GM18505 (cell line): ENCODE measurements at regions not wholly inside any gene's neighbourhood (a gene's known extent, or its start where the extent isn't known, plus 50 kb on each side); places are given as distances from the start of the nearest gene placed in this dataset.
"Not testable (repeated sequence)": the region's sequence is repeated elsewhere in the genome, so short reads cannot be mapped to it uniquely, and the experiment has no call there.

Experiments
- ATAC-seq: cut with Tn5 transposase; IDR thresholded peaks from one replicate; pipeline ENCODE4 v1.9.1; 2021; ENCODE audit not compliant: unreplicated experiment
- POLR2A ChIP-seq: IDR thresholded peaks from 4 replicates; pipeline ENCODE4 v1.6.1; 2011; ENCODE audit warnings: borderline replicate concordance; ENCODE audit not compliant: insufficient read depth, insufficient read length; ENCODE audit errors: extremely low read depth

DNA sequence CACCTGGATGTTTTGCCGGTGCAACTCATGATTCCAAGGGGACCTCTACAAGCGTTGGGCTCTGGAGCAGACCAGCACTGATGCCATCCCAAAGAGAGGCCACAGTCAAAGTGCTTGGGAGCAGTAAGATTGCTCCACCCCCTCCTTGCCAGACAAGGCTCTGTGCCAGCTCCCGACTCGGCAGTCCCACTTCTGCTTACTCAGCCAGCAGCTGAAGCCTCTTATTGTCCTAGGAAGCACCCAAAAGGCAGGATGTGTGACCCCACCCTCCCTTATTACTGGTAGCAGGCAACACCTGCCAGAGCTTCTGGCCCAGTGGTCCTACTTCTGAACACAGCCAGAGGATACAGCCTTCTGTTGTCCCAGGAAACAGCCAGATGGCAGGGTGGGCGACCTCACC, 614.2 kb downstream of the TENT5A start:
- no peak for ATAC-seq
- TF ChIP-seq POLR2A, result no peak

DNA sequence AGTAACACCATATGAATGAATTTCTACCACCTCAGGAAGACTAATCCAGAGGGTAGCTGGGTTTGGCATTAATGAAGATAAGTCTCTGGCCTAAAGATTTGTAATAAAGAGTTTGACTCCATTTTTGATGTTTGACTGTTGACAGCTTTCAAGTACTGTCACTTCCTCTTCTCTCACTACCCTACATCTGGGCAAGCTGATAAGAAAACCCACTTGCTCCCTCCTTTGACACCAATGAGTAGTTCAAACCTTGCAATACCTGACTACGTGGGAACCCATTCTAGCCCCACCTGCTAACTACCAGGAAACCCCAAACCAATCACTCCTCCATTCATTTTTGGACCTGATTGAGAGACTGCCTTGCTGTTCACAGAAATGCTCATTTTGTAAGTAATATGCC, 621.5 kb downstream of the TENT5A start:
- no peak for TF ChIP-seq POLR2A
- no peak for ATAC-seq

DNA sequence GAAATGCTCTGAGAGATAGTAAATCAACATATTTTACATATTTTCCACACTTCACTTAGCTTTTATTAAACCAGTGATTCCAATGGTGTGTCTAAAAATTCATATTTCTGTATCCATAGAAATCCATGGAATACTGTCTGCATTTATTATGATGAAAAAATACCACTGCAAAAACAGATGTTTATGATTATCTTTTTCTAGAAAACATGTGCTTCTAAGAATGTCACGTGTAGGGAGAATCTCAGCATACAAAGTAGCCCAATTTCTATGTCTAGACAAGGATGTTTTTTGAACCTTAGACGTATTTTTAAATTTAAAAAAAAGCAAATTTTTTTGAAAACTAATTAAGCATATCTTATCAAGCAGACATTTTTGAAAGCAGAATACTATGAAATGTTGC, 622.4 kb downstream of the TENT5A start:
- no peak for TF ChIP-seq POLR2A
- ATAC-seq, result no peak

DNA sequence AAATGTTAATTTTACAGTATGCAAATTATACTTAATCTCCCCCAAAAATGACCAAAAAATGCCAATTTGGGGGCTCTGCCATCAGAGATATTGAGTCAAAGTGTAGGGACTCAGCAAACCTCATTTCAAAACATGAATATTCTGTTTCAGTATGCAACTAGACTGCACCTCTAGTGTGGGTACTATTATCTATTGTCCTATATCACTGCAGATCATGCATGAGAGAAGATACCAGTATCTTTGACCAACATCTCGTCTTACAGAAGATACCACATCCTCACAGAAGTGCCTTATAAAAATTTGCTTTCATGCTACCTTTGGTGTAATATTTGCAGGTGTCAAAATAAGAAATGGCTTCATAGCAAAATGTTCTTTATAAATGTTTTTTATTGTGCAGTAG, 623.8 kb downstream of the TENT5A start:
- TF ChIP-seq POLR2A, result no peak
- ATAC-seq, result no peak

DNA sequence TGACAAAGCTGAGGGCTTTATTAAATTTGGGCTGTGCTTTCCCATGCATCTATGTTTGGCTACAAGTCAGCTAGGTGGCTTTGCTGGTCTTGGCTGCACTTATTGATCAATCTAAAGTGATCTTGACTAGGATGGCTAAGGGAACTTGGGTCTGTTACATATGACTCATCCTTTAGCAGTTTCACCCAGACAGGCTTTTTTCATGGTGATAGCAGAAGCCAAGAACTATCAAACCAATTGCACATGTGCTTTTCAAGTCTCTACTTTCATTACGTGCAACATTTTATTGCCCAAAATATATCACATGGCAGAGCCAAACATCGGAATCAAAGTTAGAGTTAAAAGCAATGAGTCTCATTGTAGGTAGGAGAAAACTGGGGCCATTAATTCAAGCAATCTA, 626.3 kb downstream of the TENT5A start:
- TF ChIP-seq POLR2A, result no peak
- no peak for ATAC-seq

DNA sequence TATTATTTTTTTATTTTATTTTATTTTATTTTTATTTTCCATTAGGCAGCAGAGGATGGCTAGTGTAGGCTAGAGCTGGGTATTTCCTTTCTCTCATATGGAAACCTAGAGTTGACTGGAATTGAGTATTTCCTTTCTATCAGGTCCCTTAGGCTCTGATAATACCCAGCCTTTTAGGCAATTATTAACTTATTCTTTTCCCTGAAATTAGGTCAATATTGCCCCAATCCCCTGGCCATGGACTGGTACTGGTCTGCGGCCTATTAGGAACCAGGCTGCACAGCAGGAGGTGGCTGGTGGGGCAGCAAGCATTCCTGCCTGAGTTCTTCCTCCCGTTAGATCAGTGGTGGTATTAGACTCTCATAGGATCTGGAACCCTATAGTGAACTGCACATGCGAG, 632.2 kb downstream of the TENT5A start:
- TF ChIP-seq POLR2A, result no peak
- no peak for ATAC-seq

DNA sequence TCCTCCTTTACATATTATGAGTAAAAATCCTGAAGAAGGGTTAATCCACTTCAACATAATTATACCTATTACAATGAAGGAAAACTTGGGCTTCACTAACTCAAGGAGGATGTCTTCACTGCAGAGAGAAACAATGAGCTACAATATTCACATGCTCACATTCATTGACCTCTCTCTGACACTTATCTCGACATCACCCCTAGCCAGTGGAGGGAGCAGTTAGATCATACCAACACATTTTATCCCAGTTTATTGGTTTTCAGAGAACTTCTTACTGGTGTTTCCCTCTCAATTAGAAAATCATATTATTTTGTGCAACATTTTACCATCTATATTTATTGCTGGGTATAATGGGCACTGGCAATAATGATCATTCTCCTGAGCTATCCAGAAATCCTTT, 646.5 kb downstream of the TENT5A start:
- no peak for ATAC-seq
- no peak for TF ChIP-seq POLR2A

DNA sequence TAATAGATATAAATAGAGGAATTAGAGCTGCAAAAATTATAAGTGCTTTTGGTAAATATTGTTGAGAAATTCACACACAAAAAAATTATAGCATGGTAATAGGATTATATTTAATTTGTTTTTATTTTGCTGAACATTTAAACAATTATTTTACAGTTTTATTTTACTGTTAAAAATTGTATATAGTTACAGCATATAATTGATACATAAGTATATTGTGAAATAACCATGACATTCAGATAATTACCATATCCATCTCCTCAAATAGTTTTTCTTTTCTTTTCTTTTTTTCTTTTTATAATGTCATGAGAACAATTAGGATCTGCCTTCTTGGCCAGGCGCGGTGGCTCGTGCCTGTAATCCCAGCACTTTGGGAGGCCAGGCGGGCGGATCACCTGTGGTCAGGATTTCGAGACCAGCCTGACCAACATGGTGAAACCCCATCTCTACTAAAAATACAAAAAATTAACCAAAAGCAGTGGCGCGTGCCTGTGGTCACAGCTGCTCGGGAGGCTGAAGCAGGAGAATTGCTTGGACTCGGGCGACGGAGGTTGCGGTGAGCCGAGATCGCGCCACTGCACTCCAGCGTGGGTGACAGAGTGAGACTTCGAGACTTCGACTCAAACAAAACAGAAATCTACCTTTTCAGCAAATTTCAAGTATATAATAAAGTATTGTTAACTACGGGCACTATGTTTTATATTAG, 654.2 kb downstream of the TENT5A start:
- TF ChIP-seq POLR2A, result no peak
- ATAC-seq, result no peak

DNA sequence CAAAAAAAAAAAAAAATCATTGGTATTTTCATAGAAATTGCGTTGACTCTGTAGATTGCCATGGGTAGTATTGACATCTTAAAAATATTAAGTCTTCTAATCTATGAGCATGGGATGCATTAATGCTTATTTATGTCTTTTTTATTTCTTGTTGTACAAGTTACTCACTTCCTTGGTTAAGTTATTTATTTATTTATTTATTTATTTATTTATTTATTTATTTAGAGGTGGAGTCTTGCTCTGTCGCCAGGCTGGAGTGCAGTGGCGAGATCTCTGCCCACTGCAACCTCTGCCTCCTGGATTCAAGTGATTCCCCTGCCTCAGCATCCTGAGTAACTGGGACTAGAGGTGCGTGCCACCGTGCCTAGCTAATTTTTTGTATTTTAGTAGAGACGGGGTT, 656.0 kb downstream of the TENT5A start:
- ATAC-seq, result not testable (repeated sequence)

DNA sequence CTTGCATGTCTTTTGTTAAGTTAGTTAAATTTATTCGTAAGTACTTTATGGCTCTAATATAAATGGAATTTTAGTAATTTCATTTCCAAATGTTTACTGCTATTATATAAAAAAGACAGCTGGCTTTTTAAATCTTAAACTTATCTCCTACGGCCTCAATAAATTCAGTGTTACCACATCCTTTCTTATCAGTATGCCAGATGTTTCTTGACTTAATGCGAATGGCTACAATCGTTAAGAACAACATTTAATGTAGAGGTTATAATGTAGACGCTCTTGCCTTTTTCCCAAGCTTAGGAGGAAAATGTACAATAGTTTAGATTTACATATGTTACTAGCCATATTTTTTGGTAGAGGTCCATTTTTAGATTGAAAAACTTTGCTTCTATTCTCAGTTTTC, 659.4 kb downstream of the TENT5A start:
- no peak for TF ChIP-seq POLR2A
- no peak for ATAC-seq

DNA sequence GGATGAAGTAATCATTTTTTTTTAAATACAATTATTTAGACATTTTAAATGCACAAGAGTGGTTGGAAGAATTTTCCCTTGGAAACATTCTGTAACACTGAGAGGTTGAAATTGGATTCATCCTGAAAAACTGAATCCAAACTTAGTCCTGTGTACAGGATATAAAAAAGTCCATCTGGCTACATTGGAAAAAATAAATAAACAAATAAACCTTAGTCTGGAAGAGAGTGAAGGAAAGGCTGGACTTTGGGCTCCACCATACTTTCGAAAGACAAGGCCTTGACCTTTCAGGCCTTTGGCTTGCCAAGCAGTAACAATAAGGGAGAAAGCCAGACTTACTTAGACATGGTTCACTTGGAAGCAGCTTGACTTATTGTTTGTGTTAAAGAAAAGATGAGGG, 664.3 kb downstream of the TENT5A start:
- ATAC-seq, result no peak
- TF ChIP-seq POLR2A, result no peak

DNA sequence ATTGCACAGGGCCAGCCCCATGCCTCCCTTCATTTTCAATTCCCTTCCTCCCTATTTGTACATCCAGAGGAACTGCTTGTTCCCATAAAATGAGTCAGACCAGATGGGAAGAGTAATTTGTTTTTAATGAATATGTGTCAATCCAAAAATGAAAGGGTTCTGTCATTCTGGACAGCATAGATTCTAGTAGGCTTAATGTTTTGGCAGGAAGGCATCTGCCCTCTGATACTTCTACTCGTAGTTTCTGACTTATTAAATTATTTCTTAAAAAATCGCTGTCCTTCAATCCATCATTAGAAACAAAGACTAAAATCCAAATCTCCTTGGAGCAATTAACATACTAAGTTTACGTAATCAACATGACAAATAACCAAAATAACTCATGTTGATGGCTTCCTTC, 665.5 kb downstream of the TENT5A start:
- no peak for ATAC-seq

DNA sequence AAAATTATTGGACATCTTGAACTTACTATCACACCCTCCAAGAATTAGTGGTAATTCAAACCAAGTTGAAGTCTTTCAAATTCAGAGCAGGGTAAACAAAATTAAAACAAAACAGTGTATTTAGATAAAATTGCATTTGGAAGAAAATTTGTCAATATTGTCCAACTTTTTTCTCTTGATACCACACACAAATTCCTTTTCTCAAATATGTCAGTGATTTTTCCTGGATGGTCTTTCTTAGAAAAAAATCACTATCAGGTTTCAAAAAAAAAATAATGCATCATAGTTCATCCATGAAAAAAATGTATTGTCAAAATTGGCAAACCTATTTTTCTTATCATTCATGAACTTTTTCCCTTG, 667.1 kb downstream of the TENT5A start:
- ATAC-seq, result no peak
- TF ChIP-seq POLR2A, result no peak

More for the DNA sequence above, 665.5 kb downstream of the TENT5A start:
- TF ChIP-seq POLR2A, result no peak

DNA sequence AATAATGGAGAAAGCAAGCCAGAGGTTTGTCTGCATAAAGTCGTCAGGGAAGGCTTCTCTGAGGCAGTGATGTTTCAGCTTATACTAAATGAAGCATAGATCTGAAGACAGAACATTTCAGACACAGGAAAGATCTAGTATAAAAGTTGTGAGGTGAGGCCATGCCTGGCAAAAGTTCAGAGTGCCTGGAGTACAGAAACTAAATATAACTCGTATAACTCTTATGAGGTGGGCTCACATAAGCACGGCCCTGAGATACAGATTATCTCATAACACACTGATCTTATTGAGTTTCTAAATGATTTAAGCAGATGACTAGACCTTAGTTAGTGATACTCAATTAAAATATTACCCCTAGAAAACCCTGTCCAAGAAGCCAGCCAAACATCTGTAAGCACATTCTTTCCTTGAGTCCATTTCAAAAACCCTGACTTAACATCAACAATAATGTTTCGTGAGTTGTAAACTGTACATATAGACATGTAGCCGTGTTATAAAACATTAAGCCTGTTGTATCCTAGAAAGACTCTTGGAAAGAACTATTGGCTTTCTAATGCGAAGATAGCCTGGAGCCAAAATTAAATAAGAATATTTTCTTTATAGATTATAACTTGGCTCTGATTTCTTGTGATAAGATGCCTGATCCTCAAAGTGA, 667.6 kb downstream of the TENT5A start:
- no peak for TF ChIP-seq POLR2A
- no peak for ATAC-seq

DNA sequence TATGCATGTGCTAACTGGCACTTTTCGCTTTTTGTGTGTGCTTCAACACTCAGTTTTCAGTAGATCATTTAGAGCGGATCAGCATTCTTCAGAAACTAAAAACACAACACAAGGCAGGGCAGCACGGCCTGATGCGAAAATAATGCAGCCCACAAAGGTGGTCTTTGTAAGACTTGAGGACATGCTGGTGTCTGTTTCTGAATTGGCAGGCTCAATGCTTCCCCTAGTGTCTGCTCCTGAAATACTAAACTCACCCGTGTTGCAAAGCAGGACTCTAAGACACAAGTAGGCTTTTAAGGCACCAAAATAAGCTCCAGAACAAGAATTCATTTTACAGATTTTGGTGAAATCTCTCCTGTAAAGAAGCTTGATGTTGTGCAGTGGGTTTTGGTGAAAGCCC, 676.5 kb downstream of the TENT5A start:
- no peak for TF ChIP-seq POLR2A
- ATAC-seq, result no peak
